ENCODE measurements at regions not wholly inside any gene's neighbourhood (a gene's known extent, or its start where the extent isn't known, plus 50 kb on each side); places are given as distances from the start of the nearest gene placed in this dataset.
"Not testable (repeated sequence)": the region's sequence is repeated elsewhere in the genome, so short reads cannot be mapped to it uniquely, and the experiment has no call there.

GRCh38 chr16:87043231-87044031 lies 273.8 kb downstream of the C16orf95 start:
- DNase-seq: no peak

GRCh38 chr16:87044032-87044382 lies 273.2 kb downstream of the C16orf95 start:
- no peak for DNase-seq

GRCh38 chr16:87044829-87045228 lies 272.4 kb downstream of the C16orf95 start:
- DNase-seq: no peak

GRCh38 chr16:87045466-87046216 lies 271.6 kb downstream of the C16orf95 start:
- DNase-seq: no peak

GRCh38 chr16:87046235-87046634 lies 271.0 kb downstream of the C16orf95 start:
- DNase-seq: no peak

- DNase-seq: no peak
These were observed 269.8 kb downstream of the C16orf95 start for GRCh38 chr16:87047221-87048037.

GRCh38 chr16:87048038-87048729 lies 269.0 kb downstream of the C16orf95 start:
- DNase-seq: no peak

GRCh38 chr16:87048730-87049115 lies 268.5 kb downstream of the C16orf95 start:
- DNase-seq: no peak

- DNase-seq: not testable (repeated sequence)
These were observed 268.0 kb downstream of the C16orf95 start for GRCh38 chr16:87049216-87049615.

- DNase-seq: no peak
These were observed 267.1 kb downstream of the C16orf95 start for GRCh38 chr16:87050142-87050541.

GRCh38 chr16:87051526-87052320 lies 265.5 kb downstream of the C16orf95 start:
- DNase-seq: no peak

GRCh38 chr16:87052506-87052905 lies 264.7 kb downstream of the C16orf95 start:
- DNase-seq: no peak

- DNase-seq: no peak
These were observed 263.9 kb downstream of the C16orf95 start for GRCh38 chr16:87053016-87053982.

- DNase-seq: no peak
These were observed 263.0 kb downstream of the C16orf95 start for GRCh38 chr16:87054154-87054553.

GRCh38 chr16:87054856-87055255 lies 262.3 kb downstream of the C16orf95 start:
- DNase-seq: no peak

GRCh38 chr16:87056083-87056482 lies 261.1 kb downstream of the C16orf95 start:
- DNase-seq: no peak

- DNase-seq: no peak
These were observed 260.6 kb downstream of the C16orf95 start for GRCh38 chr16:87056551-87056950.

- DNase-seq: no peak
These were observed 259.8 kb downstream of the C16orf95 start for GRCh38 chr16:87057211-87057881.

- no peak for DNase-seq
These were observed 259.1 kb downstream of the C16orf95 start for GRCh38 chr16:87057951-87058560.
